OCI-LY1 (cell line): ENCODE measurements at regions not wholly inside any gene's neighbourhood (a gene's known extent, or its start where the extent isn't known, plus 50 kb on each side); places are given as distances from the start of the nearest gene placed in this dataset.

Experiments
- H2AFZ ChIP-seq: fragments of 200-600 bp; sonication (generic), shearing (Covaris generic); 2 replicates; pipeline ENCODE4 v1.6.0; 2014; ENCODE audit warnings: antibody characterized with exemption, mild to moderate bottlenecking, low read length
- H3F3A ChIP-seq: fragments of 200-600 bp; sonication (generic), shearing (Covaris generic); 2 replicates; pipeline ENCODE4 v1.6.0; 2014; ENCODE audit warnings: mild to moderate bottlenecking, antibody characterized with exemption, low read length, moderate library complexity; ENCODE audit not compliant: insufficient read depth
- H3K27ac ChIP-seq: fragments of 200-600 bp; sonication (generic); 2 replicates; pipeline ENCODE4 v1.5.1; 2014; ENCODE audit warnings: low read length, mixed run types, mild to moderate bottlenecking, low read depth; ENCODE audit not compliant: poor library complexity, severe bottlenecking
- H3K27me3 ChIP-seq: fragments of 200-600 bp; sonication (generic); 2 replicates; pipeline ENCODE4 v1.6.0; 2014; ENCODE audit warnings: antibody characterized with exemption, mild to moderate bottlenecking, low read length, moderate library complexity; ENCODE audit not compliant: insufficient read depth
- H3K36me3 ChIP-seq: fragments of 200-600 bp; sonication (generic); 2 replicates; pipeline ENCODE4 v1.6.1; 2014; ENCODE audit warnings: mild to moderate bottlenecking, antibody characterized with exemption, low read length, moderate library complexity, mixed read lengths; ENCODE audit not compliant: insufficient read depth
- H3K4me1 ChIP-seq: fragments of 200-600 bp; sonication (generic); 2 replicates; pipeline ENCODE4 v1.5.1; 2014; ENCODE audit warnings: mild to moderate bottlenecking, low read length, moderate library complexity; ENCODE audit not compliant: insufficient read depth, severe bottlenecking
- H3K4me2 ChIP-seq: fragments of 200-600 bp; sonication (generic), shearing (Covaris generic); 2 replicates; pipeline ENCODE4 v1.6.1; 2014; ENCODE audit warnings: low read length
- H3K4me3 ChIP-seq: fragments of 200-600 bp; sonication (generic); 2 replicates; pipeline ENCODE4 v1.5.1; 2014; ENCODE audit warnings: low read length, low read depth, mild to moderate bottlenecking, mixed read lengths; ENCODE audit not compliant: poor library complexity, severe bottlenecking
- H3K79me2 ChIP-seq: fragments of 200-600 bp; shearing (Covaris generic); 2 replicates; pipeline ENCODE4 v1.6.1; 2016; ENCODE audit warnings: mixed run types, low read length, mixed read lengths; ENCODE audit not compliant: insufficient read depth
- H3K9ac ChIP-seq: fragments of 200-600 bp; sonication (generic), shearing (Covaris generic); 2 replicates; pipeline ENCODE4 v1.6.1; 2014; ENCODE audit warnings: mild to moderate bottlenecking, low read length, mixed read lengths
- H3K9me2 ChIP-seq: fragments of 200-600 bp; sonication (generic), shearing (Covaris generic); 2 replicates; pipeline ENCODE4 v1.6.1; 2014; ENCODE audit warnings: low read depth, mild to moderate bottlenecking, low read length, mixed read lengths
- H3K9me3 ChIP-seq: fragments of 200-600 bp; shearing (Covaris generic); 2 replicates; pipeline ENCODE4 v1.6.1; 2014; ENCODE audit warnings: low read length, mixed read lengths
- H4K20me1 ChIP-seq: fragments of 200-600 bp; sonication (generic), shearing (Covaris generic); 2 replicates; pipeline ENCODE4 v1.6.0; 2016; ENCODE audit warnings: mild to moderate bottlenecking, low read length; ENCODE audit not compliant: insufficient read depth
- CTCF ChIP-seq: fragments of 200-600 bp; sonication (generic), shearing (Covaris generic); IDR thresholded peaks from 2 replicates; pipeline ENCODE4 v1.5.1; 2017; ENCODE audit warnings: mild to moderate bottlenecking, antibody characterized with exemption, low read length, moderate library complexity, mixed read lengths
- EZH2 ChIP-seq: fragments of 200-600 bp; sonication (generic), shearing (Covaris generic); IDR thresholded peaks from 2 replicates; pipeline ENCODE4 v1.8.0; 2017; ENCODE audit warnings: borderline replicate concordance, mixed run types, mild to moderate bottlenecking, antibody characterized with exemption, low read length, moderate library complexity, mixed read lengths

GRCh38 chr4:151922811-151923210 is 162.0 kb upstream of the GATB start:
- TF ChIP-seq EZH2 (no peak), CTCF (no peak)
- H3K4me3 ChIP-seq, result no peak overlapping the region
- H2AFZ ChIP-seq, result no peak overlapping the region
- H3K4me2 ChIP-seq, result no peak overlapping the region
- no peaks in the 10 kb centered on the region for H4K20me1 ChIP-seq
- no peaks in the 10 kb centered on the region for H3K36me3 ChIP-seq
- H3K4me1 ChIP-seq, result no peaks in the 10 kb centered on the region
- no peaks in the 10 kb centered on the region for H3K27me3 ChIP-seq
- no peaks in the 10 kb centered on the region for H3K9me3 ChIP-seq
- no peaks in the 10 kb centered on the region for H3K9me2 ChIP-seq
- H3F3A ChIP-seq, result no peaks in the 10 kb centered on the region
- no peak overlapping the region for H3K9ac ChIP-seq
- no peaks in the 10 kb centered on the region for H3K79me2 ChIP-seq
- no peak overlapping the region for H3K27ac ChIP-seq

GRCh38 chr4:151922306-151922705 is 161.5 kb upstream of the GATB start:
- Histone ChIP-seq H3F3A (no peaks in the 10 kb centered on the region), H3K9me3 (no peaks in the 10 kb centered on the region), H3K36me3 (no peaks in the 10 kb centered on the region), H3K9me2 (no peaks in the 10 kb centered on the region), H3K27me3 (no peaks in the 10 kb centered on the region), H3K4me3 (no peak overlapping the region), H3K4me1 (no peaks in the 10 kb centered on the region), H4K20me1 (no peaks in the 10 kb centered on the region), H2AFZ (no peak overlapping the region), H3K79me2 (no peaks in the 10 kb centered on the region), H3K4me2 (no peak overlapping the region), H3K27ac (no peak overlapping the region), H3K9ac (no peak overlapping the region)
- TF ChIP-seq EZH2, result no peak
- TF ChIP-seq CTCF, result no peak

- Histone ChIP-seq H3K9ac (no peak overlapping the region), H3K4me1 (no peaks in the 10 kb centered on the region), H4K20me1 (no peaks in the 10 kb centered on the region), H3F3A (no peaks in the 10 kb centered on the region), H3K9me3 (no peaks in the 10 kb centered on the region), H3K27ac (no peak overlapping the region), H3K36me3 (no peaks in the 10 kb centered on the region), H3K9me2 (no peaks in the 10 kb centered on the region), H3K4me3 (no peak overlapping the region), H3K27me3 (no peaks in the 10 kb centered on the region), H3K4me2 (no peak overlapping the region), H3K79me2 (no peaks in the 10 kb centered on the region), H2AFZ (no peak overlapping the region)
- TF ChIP-seq CTCF (no peak), EZH2 (no peak)
Observed at GRCh38 chr4:151921811-151922210, 161.0 kb upstream of the GATB start.
